NCI-H460 (cell line): ENCODE measurements at regions not wholly inside any gene's neighbourhood (a gene's known extent, or its start where the extent isn't known, plus 50 kb on each side); places are given as distances from the start of the nearest gene placed in this dataset.
"Not testable (repeated sequence)": the region's sequence is repeated elsewhere in the genome, so short reads cannot be mapped to it uniquely, and the experiment has no call there.

Source experiments
- DNase-seq: peaks from one replicate; pipeline ENCODE4 v3.0.0-alpha.2; 2016; ENCODE audit warnings: low read depth; ENCODE audit errors: extremely low read depth

DNA sequence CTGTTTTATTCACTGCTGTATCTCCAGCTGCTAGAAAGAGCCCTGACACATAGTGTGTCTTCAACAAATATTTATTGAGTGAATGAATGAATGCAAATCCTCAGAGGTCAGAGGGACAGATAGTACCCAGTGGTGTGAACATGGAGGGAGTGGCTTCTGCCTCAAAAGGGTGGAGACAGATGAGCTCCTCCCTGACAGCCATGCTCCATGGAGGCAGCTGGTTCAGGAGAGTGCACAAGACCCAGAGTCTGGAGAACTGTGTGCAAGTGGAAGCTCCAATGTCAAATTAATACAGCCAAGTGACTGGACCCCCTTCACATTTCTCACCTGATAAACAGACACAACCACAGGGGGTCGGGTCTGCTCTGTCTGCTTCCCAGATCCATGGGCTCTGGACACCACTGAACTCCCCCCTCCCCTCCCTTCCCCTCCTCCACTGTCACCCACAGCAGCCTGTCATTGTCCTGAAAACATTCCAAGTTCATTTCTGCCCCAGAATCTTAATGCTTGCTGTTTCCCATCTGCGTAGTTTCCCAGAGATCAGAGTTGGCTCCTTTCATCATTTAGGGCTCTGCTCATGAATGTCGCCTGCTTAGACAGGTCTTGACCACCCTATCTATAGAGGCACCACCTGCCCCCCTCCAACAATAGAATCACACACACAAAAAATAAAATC lies 312.9 kb upstream of the PODXL start:
- DNase-seq = no peak

- DNase-seq = no peak
These were observed 311.0 kb upstream of the PODXL start for GRCh38 chr7:131867461-131867860.

DNA sequence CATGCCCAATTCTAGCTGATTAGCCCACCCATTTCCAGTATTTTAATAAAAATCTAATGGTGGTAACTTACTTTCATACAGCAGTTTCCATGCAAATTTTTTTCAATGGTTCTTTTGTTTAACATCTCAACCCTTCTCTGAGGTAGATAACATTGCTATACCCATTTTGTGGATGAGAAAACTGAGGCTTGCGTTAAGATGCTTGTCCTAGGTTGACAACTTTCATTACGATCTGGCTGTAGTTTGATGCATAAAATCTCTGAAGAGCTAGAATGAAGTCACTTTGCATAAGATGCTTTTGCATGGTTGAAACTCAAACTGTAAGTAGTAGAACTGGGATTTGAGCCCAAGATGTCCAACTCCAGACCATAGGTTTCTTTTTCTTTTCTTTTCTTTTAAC lies 309.5 kb upstream of the PODXL start:
- DNase-seq = no peak

GRCh38 chr7:131861620-131862346 lies 305.4 kb upstream of the PODXL start:
- DNase-seq = no peak

DNA sequence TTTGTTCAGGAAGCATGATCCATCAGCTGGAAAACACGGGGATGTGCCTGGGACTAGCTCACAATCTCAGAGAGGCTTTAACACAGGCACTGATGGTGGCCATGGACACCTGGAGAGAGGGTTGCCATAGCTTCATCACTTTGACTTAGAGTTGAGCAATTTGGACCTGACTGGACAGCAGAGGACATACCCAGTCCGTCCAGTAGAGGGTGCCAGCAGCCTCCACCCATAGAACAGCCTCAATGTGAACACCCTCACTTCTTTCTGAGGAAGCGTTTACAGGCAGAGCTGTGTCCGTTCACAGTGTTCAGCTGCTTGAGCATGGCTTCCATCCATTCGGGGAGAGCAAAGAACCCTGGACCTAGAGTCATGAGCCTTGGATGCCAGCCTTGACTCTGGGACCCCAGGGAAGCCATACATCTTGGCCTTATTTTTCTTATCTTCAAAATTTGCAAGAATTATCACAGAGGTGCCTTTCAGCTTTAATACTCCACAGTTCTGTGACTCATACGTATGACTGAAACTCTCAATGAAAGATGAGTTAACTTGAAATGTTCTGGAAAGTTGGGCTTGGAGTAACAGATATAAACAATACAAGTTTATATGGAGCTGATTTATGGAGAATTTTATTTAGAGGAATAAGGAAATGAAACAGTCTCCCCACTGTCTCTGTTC lies 302.9 kb upstream of the PODXL start:
- peak; percentile 45 for DNase-seq

DNA sequence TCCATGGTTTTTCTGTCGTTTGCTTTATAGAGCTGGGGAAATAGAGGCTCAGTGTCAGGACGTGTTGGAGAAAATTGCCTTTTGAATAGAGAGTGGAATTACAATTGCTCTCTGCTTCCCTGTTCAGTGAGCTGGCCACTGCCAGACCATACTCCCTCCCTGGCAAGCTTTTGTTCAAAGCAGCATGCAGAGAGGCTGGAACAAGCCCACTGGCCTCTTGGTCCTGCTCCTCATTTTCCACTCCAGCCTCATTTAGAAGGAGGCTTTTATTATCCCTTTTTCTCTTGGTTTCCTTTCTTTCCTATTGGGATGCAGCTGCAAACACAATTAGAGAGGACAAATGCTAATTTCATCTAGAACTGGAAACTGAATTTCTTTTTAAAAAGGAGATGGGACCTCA lies 302.2 kb upstream of the PODXL start:
- no peak for DNase-seq

DNA sequence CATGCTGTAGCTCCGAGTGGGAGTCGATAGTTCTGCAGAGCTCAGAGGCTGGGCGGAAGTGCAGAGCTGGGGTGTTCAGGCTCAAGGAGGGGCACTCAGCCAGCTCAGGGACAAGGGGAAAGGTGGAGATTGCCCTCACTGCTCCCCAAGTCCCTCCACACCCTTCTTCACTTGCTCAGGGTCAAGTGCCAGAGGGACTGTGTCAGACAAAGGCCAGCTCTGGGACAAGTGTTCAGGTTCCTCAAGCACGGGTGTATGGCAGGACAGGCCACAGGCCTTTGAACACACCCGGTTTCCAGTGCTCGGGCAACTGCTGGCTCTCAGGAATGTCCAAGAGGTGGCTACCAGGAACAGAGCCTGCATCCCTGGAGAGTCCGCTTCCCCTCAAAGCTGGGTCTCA lies 293.0 kb upstream of the PODXL start:
- no peak for DNase-seq

- no peak for DNase-seq
These were observed 291.6 kb upstream of the PODXL start for GRCh38 chr7:131848033-131848432.

GRCh38 chr7:131845573-131846314 lies 289.3 kb upstream of the PODXL start:
- DNase-seq = no peak

DNA sequence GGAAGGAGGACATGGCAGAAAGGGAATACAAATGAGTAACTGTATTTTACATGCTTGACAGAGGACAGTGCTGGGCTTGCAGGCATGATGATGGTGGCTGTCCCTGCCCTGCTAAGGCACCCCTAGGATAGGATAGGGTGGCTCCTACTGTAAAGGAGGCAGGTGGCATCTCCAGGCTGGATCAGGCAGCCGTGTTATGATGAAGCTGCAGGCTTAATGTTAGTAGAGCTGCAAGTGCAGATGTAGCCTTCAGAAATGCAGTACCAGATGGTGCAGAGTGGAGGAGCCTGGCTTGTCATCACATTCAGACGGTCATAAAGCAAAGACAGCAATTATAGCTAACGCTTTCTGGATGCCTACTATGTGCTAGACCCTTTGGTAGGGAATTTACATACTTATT lies 287.9 kb upstream of the PODXL start:
- no peak for DNase-seq

- no peak for DNase-seq
These were observed 287.5 kb upstream of the PODXL start for GRCh38 chr7:131843898-131844331.

DNA sequence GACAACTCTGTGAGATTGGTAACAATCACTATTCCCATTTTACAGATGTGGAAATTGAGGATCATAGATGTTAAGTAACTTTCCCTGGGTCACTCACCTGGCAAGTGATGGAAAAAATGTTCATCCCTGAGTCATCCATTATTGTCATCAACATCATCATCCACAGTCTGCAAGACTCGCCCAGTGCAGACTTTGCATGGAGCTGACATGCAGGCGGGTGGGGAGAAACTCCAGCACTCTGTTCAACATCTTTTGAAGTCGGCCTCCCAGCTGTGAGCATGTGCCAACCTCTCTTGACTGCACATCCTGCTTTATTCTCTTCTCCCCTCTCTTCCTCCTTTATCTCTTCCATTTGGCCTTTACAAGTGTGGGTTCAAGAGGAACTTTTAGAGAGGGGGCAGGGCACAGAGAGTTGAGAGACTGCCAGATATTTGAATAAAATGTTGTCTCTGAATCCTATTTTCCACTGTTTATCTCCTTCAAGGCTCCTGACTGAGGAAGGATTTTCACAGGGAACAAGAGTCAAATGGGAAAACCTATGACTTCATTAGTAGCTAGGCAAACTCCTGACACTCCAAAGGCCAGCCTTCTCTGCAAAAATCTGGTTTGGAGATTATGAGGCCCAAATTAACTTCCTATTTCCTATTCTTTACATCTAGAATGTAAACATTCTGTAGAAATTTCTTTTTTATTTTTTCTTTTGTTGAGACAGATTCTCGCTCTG lies 283.7 kb upstream of the PODXL start:
- DNase-seq = no peak

DNA sequence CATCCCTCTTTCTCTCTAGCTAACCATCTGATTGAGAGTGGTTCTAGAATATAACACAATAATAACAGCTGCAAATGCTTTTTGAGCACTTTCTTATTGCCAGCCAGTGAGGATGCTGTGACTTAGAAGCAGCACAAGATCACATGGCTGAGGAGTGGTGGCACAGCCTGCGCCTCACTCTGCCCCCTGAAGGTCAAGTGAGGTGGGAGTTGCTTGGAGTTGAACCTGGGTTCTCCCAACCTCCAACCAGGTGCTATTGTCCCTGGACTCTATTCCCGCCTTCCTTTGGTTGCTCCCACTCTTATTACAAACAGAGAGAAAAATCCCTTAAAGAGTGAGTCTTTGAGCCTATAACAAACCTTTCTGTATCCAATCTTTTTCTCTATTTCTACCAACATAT lies 280.3 kb upstream of the PODXL start:
- no peak for DNase-seq

DNA sequence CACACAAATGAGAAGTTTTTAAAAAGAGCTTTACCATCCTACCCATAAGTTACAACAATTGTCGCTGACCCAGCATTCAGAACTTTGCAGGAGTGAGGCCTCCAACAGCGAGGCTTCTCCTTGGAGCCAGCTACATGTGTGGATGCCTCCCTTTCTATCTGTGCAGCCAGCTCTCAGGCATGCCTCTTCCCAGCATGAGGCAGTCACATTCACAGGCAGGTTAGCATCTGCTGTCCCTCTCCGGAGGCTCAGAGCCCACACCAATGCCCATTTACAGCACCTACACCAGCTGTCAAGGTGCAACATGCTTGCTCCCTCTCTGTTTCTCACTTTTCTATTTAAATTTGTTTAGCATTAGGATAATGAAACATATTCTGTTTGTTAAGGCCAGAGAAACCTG lies 278.7 kb upstream of the PODXL start:
- no peak for DNase-seq

- DNase-seq = no peak
These were observed 274.3 kb upstream of the PODXL start for GRCh38 chr7:131830681-131831080.

GRCh38 chr7:131829947-131830558 lies 273.6 kb upstream of the PODXL start:
- DNase-seq = no peak

- no peak for DNase-seq
These were observed 271.0 kb upstream of the PODXL start for GRCh38 chr7:131827421-131827820.

- no peak for DNase-seq
These were observed 270.5 kb upstream of the PODXL start for GRCh38 chr7:131826960-131827359.

- not testable (repeated sequence) for DNase-seq
These were observed 267.6 kb upstream of the PODXL start for GRCh38 chr7:131823961-131824440.

GRCh38 chr7:131819891-131820290 lies 263.5 kb upstream of the PODXL start:
- no peak for DNase-seq
